WTC11 (cell line): ENCODE measurements at regions not wholly inside any gene's neighbourhood (a gene's known extent, or its start where the extent isn't known, plus 50 kb on each side); places are given as distances from the start of the nearest gene placed in this dataset.

Source experiments
- ATAC-seq: fragments of 200-7000 bp; cut with Tn5 transposase; 2 replicates; pipeline ENCODE4 v1.10.0; 2021; ENCODE audit warnings: mild to moderate bottlenecking, moderate library complexity
- CTCF ChIA-PET: fragments of 300-600 bp; sonication (Branson Sonifier 250); formaldehyde crosslinking; loops from one replicate; lab custom pipeline; 2021; ENCODE audit warnings: antibody characterized with exemption; lab: Charles Lee
- POLR2A ChIA-PET: fragments of 350-600 bp; sonication (Branson Sonifier 250); formaldehyde crosslinking; loops from one replicate; lab custom pipeline; 2021; ENCODE audit warnings: antibody characterized with exemption; lab: Charles Lee
- DNase-seq: peaks from one replicate; pipeline ENCODE4 v3.0.0; 2021; ENCODE audit warnings: low spot score
- H3K27ac Mint-ChIP-seq: 2 replicates; pipeline ENCODE4 v1.8.0; 2021; ENCODE audit warnings: mixed read lengths
- H3K27me3 Mint-ChIP-seq: 2 replicates; pipeline ENCODE4 v1.8.0; 2021; ENCODE audit warnings: low read depth, mild to moderate bottlenecking, moderate library complexity, mixed read lengths
- H3K36me3 Mint-ChIP-seq: 2 replicates; pipeline ENCODE4 v1.8.0; 2021; ENCODE audit warnings: mixed read lengths
- H3K4me1 Mint-ChIP-seq: 2 replicates; pipeline ENCODE4 v1.8.0; 2022; ENCODE audit warnings: mixed read lengths
- H3K4me3 Mint-ChIP-seq: 2 replicates; pipeline ENCODE4 v1.8.0; 2021; ENCODE audit warnings: mild to moderate bottlenecking, moderate library complexity, mixed read lengths
- H3K9me3 Mint-ChIP-seq: 2 replicates; pipeline ENCODE4 v1.8.0; 2021; ENCODE audit warnings: mixed read lengths
- ARID4B ChIP-seq: sonication (generic); formaldehyde crosslinking; IDR thresholded peaks from 2 replicates; pipeline ENCODE4 v1.8.0; 2023; ENCODE audit warnings: missing genetic modification reagents, mild to moderate bottlenecking, borderline replicate concordance
- ATF3 ChIP-seq: sonication (generic); formaldehyde crosslinking; conservative IDR thresholded peaks from 2 replicates; pipeline ENCODE4 v1.8.1; 2022; ENCODE audit warnings: mild to moderate bottlenecking, missing genetic modification reagents
- CBFB ChIP-seq: sonication (generic); formaldehyde crosslinking; IDR thresholded peaks from 2 replicates; pipeline ENCODE4 v1.8.1; 2022; ENCODE audit warnings: mild to moderate bottlenecking, low read depth, missing genetic modification reagents
- CTCF ChIP-seq: fragments of 200-600 bp; IDR thresholded peaks from 2 replicates; pipeline ENCODE4 v1.8.0; 2022; ENCODE audit warnings: antibody characterized with exemption
- E2F1 ChIP-seq: sonication (generic); formaldehyde crosslinking; IDR thresholded peaks from 2 replicates; pipeline ENCODE4 v1.8.0; 2022; ENCODE audit warnings: mild to moderate bottlenecking, missing genetic modification reagents
- ELF4 ChIP-seq: sonication (generic); formaldehyde crosslinking; IDR thresholded peaks from 2 replicates; pipeline ENCODE4 v1.8.1; 2022; ENCODE audit warnings: low read depth, mild to moderate bottlenecking, moderate library complexity, missing genetic modification reagents
- ESRRA ChIP-seq: sonication (generic); formaldehyde crosslinking; IDR thresholded peaks from 2 replicates; pipeline ENCODE4 v1.8.1; 2022; ENCODE audit warnings: mild to moderate bottlenecking, missing genetic modification reagents, borderline replicate concordance
- FOXJ3 ChIP-seq: sonication (generic); formaldehyde crosslinking; IDR thresholded peaks from 2 replicates; pipeline ENCODE4 v1.9.0; 2021; ENCODE audit warnings: missing genetic modification reagents, mild to moderate bottlenecking, borderline replicate concordance
- GABPB1 ChIP-seq: sonication (generic); formaldehyde crosslinking; IDR thresholded peaks from 2 replicates; pipeline ENCODE4 v1.8.1; 2023; ENCODE audit warnings: mild to moderate bottlenecking, missing genetic modification reagents
- GRHL2 ChIP-seq: fragments of 250-450 bp; sonication (Bioruptor Pico); IDR thresholded peaks from 2 replicates; pipeline ENCODE4 v1.8.0; 2022; ENCODE audit warnings: mild to moderate bottlenecking, moderate library complexity; ENCODE audit not compliant: insufficient replicate concordance, severe bottlenecking
- HMGA2 ChIP-seq: fragments of 250-450 bp; sonication (Bioruptor Pico); IDR thresholded peaks from 2 replicates; pipeline ENCODE4 v1.4.0; 2021; ENCODE audit warnings: mild to moderate bottlenecking, moderate library complexity
- IRF1 ChIP-seq: sonication (generic); formaldehyde crosslinking; IDR thresholded peaks from 2 replicates; pipeline ENCODE4 v1.8.0; 2023; ENCODE audit warnings: missing genetic modification reagents
- JUN ChIP-seq: sonication (generic); formaldehyde crosslinking; IDR thresholded peaks from 2 replicates; pipeline ENCODE4 v1.8.0; 2023; ENCODE audit warnings: mild to moderate bottlenecking, missing genetic modification reagents
- MLX ChIP-seq: sonication (generic); formaldehyde crosslinking; IDR thresholded peaks from 2 replicates; pipeline ENCODE4 v1.8.1; 2023; ENCODE audit warnings: mild to moderate bottlenecking, missing genetic modification reagents, moderate library complexity
- NR3C1 ChIP-seq: sonication (generic); formaldehyde crosslinking; conservative IDR thresholded peaks from 2 replicates; pipeline ENCODE4 v1.8.1; 2023; ENCODE audit warnings: low read depth, mild to moderate bottlenecking, missing genetic modification reagents
- OVOL2 ChIP-seq: fragments of 250-450 bp; sonication (Bioruptor Pico); IDR thresholded peaks from 2 replicates; pipeline ENCODE4 v1.9.0; 2021; ENCODE audit warnings: mild to moderate bottlenecking, borderline replicate concordance
- RORB ChIP-seq: fragments of 250-450 bp; sonication (Bioruptor Pico); IDR thresholded peaks from 2 replicates; pipeline ENCODE4 v1.9.0; 2021; ENCODE audit warnings: mild to moderate bottlenecking
- SMAD3 ChIP-seq: sonication (generic); formaldehyde crosslinking; IDR thresholded peaks from 2 replicates; pipeline ENCODE4 v1.8.0; 2022; ENCODE audit warnings: missing genetic modification reagents, mild to moderate bottlenecking, borderline replicate concordance
- ZNF281 ChIP-seq: sonication (generic); formaldehyde crosslinking; IDR thresholded peaks from 2 replicates; pipeline ENCODE4 v1.8.0; 2023; ENCODE audit warnings: mild to moderate bottlenecking, missing genetic modification reagents
- ZNF317 ChIP-seq: sonication (generic); formaldehyde crosslinking; IDR thresholded peaks from 2 replicates; pipeline ENCODE4 v1.8.1; 2023; ENCODE audit warnings: low read depth, mild to moderate bottlenecking, moderate library complexity, missing genetic modification reagents, borderline replicate concordance

GRCh38 chr3:18533039-18533438 lies 107.9 kb upstream of the SATB1 start:
- ATAC-seq = no peak
- peaks cover 2% of the 10 kb centered on the region for H3K4me1 Mint-ChIP-seq
- no peak for TF ChIP-seq CTCF
- no peak for TF ChIP-seq ARID4B (CRISPR knock-in tag)
- no peak for TF ChIP-seq ATF3 (CRISPR knock-in tag)
- no peak for TF ChIP-seq HMGA2 (CRISPR knock-in tag)
- TF ChIP-seq GABPB1 (CRISPR knock-in tag) = no peak
- TF ChIP-seq GRHL2 (CRISPR knock-in tag) = no peak
- no peak for TF ChIP-seq ZNF281 (CRISPR knock-in tag)
- no peak for TF ChIP-seq E2F1 (CRISPR knock-in tag)
- TF ChIP-seq IRF1 (CRISPR knock-in tag) = no peak
- TF ChIP-seq OVOL2 (CRISPR knock-in tag) = no peak
- TF ChIP-seq NR3C1 (CRISPR knock-in tag) = no peak
- TF ChIP-seq MLX = no peak
- TF ChIP-seq RORB (CRISPR knock-in tag) = no peak
- TF ChIP-seq CBFB = no peak
- no peak for TF ChIP-seq SMAD3 (CRISPR knock-in tag)
- TF ChIP-seq FOXJ3 (CRISPR knock-in tag) = no peak
- TF ChIP-seq JUN (CRISPR knock-in tag) = no peak
- TF ChIP-seq ESRRA (CRISPR knock-in tag) = no peak
- no peak for TF ChIP-seq ELF4 (CRISPR knock-in tag)
- no peak for TF ChIP-seq ZNF317
- ChIA-PET POLR2A (no interaction called here), CTCF (no interaction called here)
- no peak overlapping the region for H3K27ac Mint-ChIP-seq
- no peaks in the 10 kb centered on the region for H3K27me3 Mint-ChIP-seq
- no peaks in the 10 kb centered on the region for H3K9me3 Mint-ChIP-seq
- H3K4me3 Mint-ChIP-seq = no peak overlapping the region
- no peak for DNase-seq
- H3K36me3 Mint-ChIP-seq = no peaks in the 10 kb centered on the region
